Neural progenitor cell (in vitro differentiated cells): ENCODE measurements at regions not wholly inside any gene's neighbourhood (a gene's known extent, or its start where the extent isn't known, plus 50 kb on each side); places are given as distances from the start of the nearest gene placed in this dataset.
"Not testable (repeated sequence)": the region's sequence is repeated elsewhere in the genome, so short reads cannot be mapped to it uniquely, and the experiment has no call there.

Experiments
- DNase-seq: peaks from one replicate; pipeline ENCODE4 v3.0.0-alpha.2; 2016; ENCODE audit warnings: low spot score
- H2AFZ ChIP-seq: fragments of 200-600 bp; sonication (generic); replicated peaks from 2 replicates; pipeline ENCODE4 v1.6.1; 2016; ENCODE audit warnings: antibody characterized with exemption
- H3F3A ChIP-seq: fragments of 200-600 bp; sonication (generic); 2 replicates; pipeline ENCODE4 v1.6.1; 2016; ENCODE audit warnings: antibody characterized with exemption, low read depth
- H3K27ac ChIP-seq: fragments of 200-600 bp; sonication (generic); 2 replicates; pipeline ENCODE4 v1.5.1; 2016; ENCODE audit warnings: mild to moderate bottlenecking
- H3K27me3 ChIP-seq: fragments of 200-600 bp; sonication (generic); 2 replicates; pipeline ENCODE4 v1.6.1; 2016; ENCODE audit warnings: mild to moderate bottlenecking, moderate library complexity
- H3K36me3 ChIP-seq: fragments of 200-600 bp; sonication (generic); 2 replicates; pipeline ENCODE4 v1.5.1; 2016
- H3K4me1 ChIP-seq: fragments of 200-600 bp; sonication (generic); 2 replicates; pipeline ENCODE4 v1.6.1; 2016; ENCODE audit warnings: mixed run types
- H3K4me2 ChIP-seq: fragments of 200-600 bp; sonication (generic); 2 replicates; pipeline ENCODE4 v1.6.1; 2016
- H3K4me3 ChIP-seq: fragments of 200-600 bp; sonication (generic); 2 replicates; pipeline ENCODE4 v1.5.1; 2016
- H3K79me2 ChIP-seq: fragments of 200-600 bp; sonication (generic); 2 replicates; pipeline ENCODE4 v1.6.1; 2016; ENCODE audit warnings: low read depth
- H3K9ac ChIP-seq: fragments of 200-600 bp; sonication (generic); 2 replicates; pipeline ENCODE4 v1.6.1; 2016
- H3K9me3 ChIP-seq: fragments of 200-600 bp; sonication (generic); 2 replicates; pipeline ENCODE4 v1.5.1; 2016; ENCODE audit warnings: low read depth
- H4K20me1 ChIP-seq: fragments of 200-600 bp; sonication (generic); 2 replicates; pipeline ENCODE4 v1.6.1; 2016; ENCODE audit warnings: low read depth
- H3K27ac Mint-ChIP-seq: 3 replicates; pipeline ENCODE4 v1.8.0; 2021; ENCODE audit warnings: mixed read lengths
- H3K27me3 Mint-ChIP-seq: 2 replicates; pipeline ENCODE4 v1.8.0; 2022; ENCODE audit warnings: low read depth, mild to moderate bottlenecking, inconsistent platforms, moderate library complexity, mixed read lengths; ENCODE audit not compliant: insufficient read depth
- H3K36me3 Mint-ChIP-seq: 3 replicates; pipeline ENCODE4 v1.8.0; 2021; ENCODE audit warnings: mixed read lengths
- H3K4me1 Mint-ChIP-seq: 3 replicates; pipeline ENCODE4 v1.8.0; 2021; ENCODE audit warnings: mixed read lengths
- H3K4me3 Mint-ChIP-seq: 3 replicates; pipeline ENCODE4 v1.8.0; 2021; ENCODE audit warnings: mild to moderate bottlenecking, moderate library complexity, mixed read lengths
- H3K9me3 Mint-ChIP-seq: 3 replicates; pipeline ENCODE4 v1.8.0; 2020; ENCODE audit warnings: mixed read lengths
- CTCF ChIP-seq: fragments of 200-600 bp; sonication (generic); IDR thresholded peaks from 2 replicates; pipeline ENCODE4 v1.5.1; 2017; ENCODE audit warnings: antibody characterized with exemption, mild to moderate bottlenecking
- EZH2 ChIP-seq: fragments of 200-600 bp; sonication (generic); IDR thresholded peaks from 2 replicates; pipeline ENCODE4 v1.6.1; 2017; ENCODE audit warnings: antibody characterized with exemption, mild to moderate bottlenecking, moderate library complexity
- EZH2phosphoT487 ChIP-seq: fragments of 200-600 bp; sonication (generic); IDR thresholded peaks from 2 replicates; pipeline ENCODE4 v1.6.1; 2017; ENCODE audit warnings: antibody characterized with exemption

GRCh38 chr7:66443946-66444345 is 184.7 kb upstream of the KCTD7 start:
- no peaks in the 10 kb centered on the region for H4K20me1 ChIP-seq
- no peak overlapping the region for H3K4me3 ChIP-seq
- TF ChIP-seq EZH2 (no peak), EZH2phosphoT487 (no peak), CTCF (no peak)
- H3K36me3 ChIP-seq: no peaks in the 10 kb centered on the region
- H3K9me3 ChIP-seq: no peaks in the 10 kb centered on the region
- peaks cover 3% of the 10 kb centered on the region for H3K4me1 ChIP-seq
- H3K36me3 Mint-ChIP-seq: no peaks in the 10 kb centered on the region
- H3K27ac ChIP-seq: no peak overlapping the region
- no peak overlapping the region for H3K4me3 Mint-ChIP-seq
- H3K4me1 Mint-ChIP-seq: no peaks in the 10 kb centered on the region
- no peaks in the 10 kb centered on the region for H3K79me2 ChIP-seq
- no peaks in the 10 kb centered on the region for H3K9me3 Mint-ChIP-seq
- H3K9ac ChIP-seq: no peak overlapping the region
- H2AFZ ChIP-seq: no peak overlapping the region
- peak overlapping the region; percentile 74 for H3K27ac Mint-ChIP-seq
- H3K4me2 ChIP-seq: no peak overlapping the region
- no peaks in the 10 kb centered on the region for H3K27me3 ChIP-seq
- no peak for DNase-seq
- H3F3A ChIP-seq: no peaks in the 10 kb centered on the region
- peaks cover 2% of the 10 kb centered on the region for H3K27me3 Mint-ChIP-seq

GRCh38 chr7:66447007-66447406 is 181.7 kb upstream of the KCTD7 start:
- not testable (repeated sequence) for H3K27ac Mint-ChIP-seq, H3F3A ChIP-seq

GRCh38 chr7:66450814-66451213 is 177.9 kb upstream of the KCTD7 start:
- H3K4me1 Mint-ChIP-seq, DNase-seq, H3K4me2 ChIP-seq, H3K4me3 ChIP-seq, H3K27me3 Mint-ChIP-seq, H3K4me3 Mint-ChIP-seq, H3F3A ChIP-seq, H3K79me2 ChIP-seq, H3K27ac Mint-ChIP-seq, H3K9ac ChIP-seq, H3K27me3 ChIP-seq, H3K36me3 Mint-ChIP-seq, H4K20me1 ChIP-seq, H3K4me1 ChIP-seq, H3K9me3 Mint-ChIP-seq, H3K27ac ChIP-seq, H2AFZ ChIP-seq, H3K9me3 ChIP-seq, H3K36me3 ChIP-seq: not testable (repeated sequence)

More at GRCh38 chr7:66447007-66447406, 181.7 kb upstream of the KCTD7 start:
- H3K4me3 ChIP-seq, H3K27ac ChIP-seq, H3K36me3 ChIP-seq, H3K9me3 Mint-ChIP-seq, H3K36me3 Mint-ChIP-seq, H3K4me3 Mint-ChIP-seq, H3K9me3 ChIP-seq, DNase-seq, H3K9ac ChIP-seq, H2AFZ ChIP-seq, H3K79me2 ChIP-seq, H3K4me1 ChIP-seq, H3K27me3 ChIP-seq, H4K20me1 ChIP-seq, H3K27me3 Mint-ChIP-seq, H3K4me2 ChIP-seq, H3K4me1 Mint-ChIP-seq: not testable (repeated sequence)

- H3K79me2 ChIP-seq, H3K36me3 ChIP-seq, H3K9me3 ChIP-seq, H3K4me3 Mint-ChIP-seq, H3K27me3 ChIP-seq, H3K4me1 Mint-ChIP-seq, H3F3A ChIP-seq, H3K36me3 Mint-ChIP-seq, H3K9me3 Mint-ChIP-seq, H3K27me3 Mint-ChIP-seq, H3K4me3 ChIP-seq, H3K27ac ChIP-seq, H3K4me2 ChIP-seq, H2AFZ ChIP-seq, H3K4me1 ChIP-seq, H3K9ac ChIP-seq, H3K27ac Mint-ChIP-seq, H4K20me1 ChIP-seq, DNase-seq: not testable (repeated sequence)
Measured at GRCh38 chr7:66451713-66452112, 177.0 kb upstream of the KCTD7 start.

GRCh38 chr7:66452165-66452564 is 176.5 kb upstream of the KCTD7 start:
- Histone ChIP-seq H3K27me3 (no peaks in the 10 kb centered on the region), H4K20me1 (no peaks in the 10 kb centered on the region), H3K36me3 (no peaks in the 10 kb centered on the region), H3K9me3 (no peaks in the 10 kb centered on the region), H3K4me3 (no peak overlapping the region), H3K4me1 (no peaks in the 10 kb centered on the region), H3K27ac (no peak overlapping the region), H3K4me2 (no peak overlapping the region), H3K9ac (no peak overlapping the region), H2AFZ (no peak overlapping the region), H3F3A (no peaks in the 10 kb centered on the region), H3K79me2 (no peaks in the 10 kb centered on the region)
- Mint-ChIP-seq H3K27ac (no peak overlapping the region), H3K27me3 (no peaks in the 10 kb centered on the region), H3K4me3 (no peak overlapping the region), H3K9me3 (no peaks in the 10 kb centered on the region), H3K4me1 (no peaks in the 10 kb centered on the region), H3K36me3 (peaks cover 5% of the 10 kb centered on the region)
- no peak for TF ChIP-seq EZH2phosphoT487
- no peak for TF ChIP-seq EZH2
- no peak for TF ChIP-seq CTCF
- no peak for DNase-seq
